HG03432 (cell line): ENCODE measurements at regions not wholly inside any gene's neighbourhood (a gene's known extent, or its start where the extent isn't known, plus 50 kb on each side); places are given as distances from the start of the nearest gene placed in this dataset.
"Not testable (repeated sequence)": the region's sequence is repeated elsewhere in the genome, so short reads cannot be mapped to it uniquely, and the experiment has no call there.

ENCODE experiments used
- ATAC-seq: cut with Tn5 transposase; IDR thresholded peaks from one replicate; pipeline ENCODE4 v1.9.1; 2021; ENCODE audit warnings: mild to moderate bottlenecking, moderate library complexity; ENCODE audit not compliant: unreplicated experiment

DNA sequence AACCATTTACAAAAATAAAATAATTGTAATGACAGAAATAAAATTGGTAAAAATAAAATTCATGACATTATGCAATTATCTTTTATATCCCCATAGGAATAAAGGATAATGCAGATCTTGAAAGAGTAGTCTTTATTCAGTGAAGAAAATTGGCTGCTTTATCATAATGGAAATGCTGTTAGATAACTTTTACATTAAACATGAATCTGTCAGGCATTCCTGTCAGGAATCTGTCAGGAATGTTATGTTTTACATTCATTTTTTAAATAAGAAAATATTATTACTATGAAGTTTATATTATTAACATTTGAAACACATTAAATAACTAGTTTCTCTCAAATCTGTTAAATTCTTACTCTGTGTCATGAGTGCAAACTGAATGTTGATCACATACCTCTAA is 1024.7 kb upstream of the TMEFF2 start:
- no peak for ATAC-seq

DNA sequence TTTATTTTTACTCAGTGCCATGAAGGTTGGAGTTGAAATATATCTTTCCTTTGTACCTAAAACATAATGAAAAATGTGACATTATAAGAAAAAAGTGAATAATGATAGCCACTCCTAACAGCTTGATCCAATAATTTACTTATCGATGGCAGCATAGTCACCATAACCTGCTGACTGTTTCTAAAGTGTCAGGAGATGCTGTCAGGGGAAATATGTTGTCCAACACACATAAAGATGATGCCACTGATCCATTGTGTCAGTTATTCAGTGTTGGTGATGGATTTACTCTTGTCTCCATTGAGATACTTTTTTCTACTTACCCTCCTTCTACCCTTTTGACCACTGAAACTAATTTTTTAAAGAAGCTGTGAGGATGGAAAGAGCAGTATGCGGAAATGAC is 1006.9 kb upstream of the TMEFF2 start:
- ATAC-seq: no peak

- ATAC-seq: no peak
Measured at GRCh38 chr2:193199322-193199721, 1004.6 kb upstream of the TMEFF2 start.

DNA sequence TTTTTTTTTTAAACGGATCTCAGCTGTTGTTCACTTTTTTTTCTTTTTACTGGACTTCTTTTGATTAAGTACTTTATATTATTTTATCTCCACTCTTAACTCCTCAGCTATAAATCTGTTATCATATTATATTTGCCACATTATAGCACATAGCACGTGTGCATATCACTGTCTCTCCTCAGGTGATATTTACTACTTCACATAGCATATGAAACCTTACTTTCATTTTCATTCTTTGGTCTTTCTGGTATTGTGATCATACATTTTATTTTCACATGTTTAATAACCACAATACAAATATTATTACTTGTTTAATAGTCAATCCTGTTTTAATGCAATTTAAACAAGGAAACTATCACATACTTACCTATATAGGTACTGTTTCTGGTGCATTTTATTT is 993.1 kb upstream of the TMEFF2 start:
- ATAC-seq: peak; percentile 80

- ATAC-seq: not testable (repeated sequence)
Measured at GRCh38 chr2:193170981-193171380, 976.2 kb upstream of the TMEFF2 start.

DNA sequence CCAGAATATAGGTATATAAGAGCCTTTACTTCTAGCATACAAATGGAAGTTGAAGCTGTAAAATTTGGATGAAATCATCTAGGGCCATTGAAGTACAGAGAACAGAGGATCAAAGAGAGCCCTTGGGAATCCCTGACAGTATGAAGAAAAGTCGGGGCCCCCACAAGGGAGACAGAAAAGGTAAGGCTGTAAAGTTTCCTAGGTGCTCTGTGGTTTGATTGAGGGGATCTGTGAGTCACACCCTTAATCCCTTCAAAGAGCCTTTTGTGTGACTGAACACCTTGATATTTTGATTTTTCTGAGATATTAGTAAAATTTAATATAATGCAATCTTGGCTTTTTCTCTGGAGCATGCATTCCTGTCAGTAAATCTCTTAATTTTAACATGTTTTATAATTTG is 961.7 kb upstream of the TMEFF2 start:
- ATAC-seq: no peak

DNA sequence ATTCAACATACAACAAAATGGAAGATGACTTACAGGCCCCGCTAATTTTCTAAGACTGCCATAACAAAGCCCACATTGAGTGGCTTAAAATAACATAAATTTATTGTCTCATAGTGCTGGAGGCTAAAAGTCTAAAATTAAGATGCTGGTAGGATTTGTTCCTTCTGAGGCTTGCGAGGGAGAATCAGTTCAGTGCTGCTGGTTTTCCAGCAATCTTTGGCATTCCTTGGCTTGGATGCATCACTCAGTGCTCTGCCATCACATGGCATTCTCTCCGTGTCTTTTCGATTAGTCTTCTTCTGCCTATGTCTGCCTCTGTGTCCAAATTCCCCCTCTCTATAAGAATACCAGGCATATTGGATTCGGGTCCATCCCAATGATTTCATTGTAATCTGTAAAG is 959.3 kb upstream of the TMEFF2 start:
- ATAC-seq: no peak

DNA sequence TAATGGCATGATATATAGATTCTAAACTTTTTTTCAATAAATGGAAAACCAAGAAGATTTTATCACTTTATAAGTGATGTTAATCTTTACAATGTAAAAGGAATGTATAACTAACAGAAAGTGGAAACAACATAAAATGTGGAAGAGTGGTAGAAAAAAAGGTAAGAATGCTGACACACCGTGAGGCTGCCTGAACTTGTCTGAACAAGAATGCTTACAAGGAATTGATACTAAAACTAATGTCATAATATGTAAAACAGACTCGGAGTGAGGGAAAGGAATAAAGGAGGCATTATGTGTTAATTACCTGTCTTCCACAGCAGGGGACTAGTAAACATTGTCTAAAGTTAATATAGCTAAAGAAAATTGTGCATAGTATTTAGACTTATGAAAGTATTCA is 958.8 kb upstream of the TMEFF2 start:
- no peak for ATAC-seq

DNA sequence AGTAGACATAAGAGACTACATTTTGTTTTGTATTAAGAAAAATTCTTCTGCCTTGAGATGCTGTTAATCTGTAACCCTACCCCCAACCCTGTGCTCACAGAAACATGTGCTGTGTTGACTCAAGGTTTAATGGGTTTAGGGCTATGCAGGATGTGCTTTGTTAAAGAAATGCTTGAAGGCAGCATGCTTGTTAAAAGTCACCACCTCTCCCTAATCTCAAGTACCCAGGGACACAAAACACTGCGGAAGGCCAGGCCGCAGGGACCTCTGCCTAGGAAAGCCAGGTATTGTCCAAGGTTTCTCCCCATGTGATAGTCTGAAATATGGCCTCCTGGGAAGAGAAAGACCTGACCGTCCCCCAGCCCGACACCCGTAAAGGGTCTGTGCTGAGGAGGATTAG is 947.7 kb upstream of the TMEFF2 start:
- ATAC-seq: not testable (repeated sequence)

DNA sequence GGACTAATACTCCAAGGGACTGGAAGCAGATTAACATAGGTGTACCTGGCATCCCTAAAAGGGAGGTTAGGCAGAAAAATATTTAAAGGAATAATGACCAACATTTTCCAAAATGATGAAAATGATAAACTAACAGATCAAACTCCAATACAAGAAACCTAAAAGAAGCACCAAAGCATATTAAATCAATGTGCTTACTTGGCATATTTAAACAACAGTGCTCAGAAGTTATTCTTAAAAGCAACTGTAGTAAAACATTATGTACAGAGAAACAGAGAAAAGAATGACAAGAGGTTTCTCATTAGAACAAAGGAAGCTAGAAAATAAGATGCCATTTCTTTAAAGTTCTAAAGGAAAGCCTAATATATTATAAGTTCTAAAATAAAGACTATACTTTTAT is 947.3 kb upstream of the TMEFF2 start:
- no peak for ATAC-seq

- not testable (repeated sequence) for ATAC-seq
Measured at GRCh38 chr2:193140895-193141294, 946.2 kb upstream of the TMEFF2 start.

GRCh38 chr2:193124815-193125214 is 930.1 kb upstream of the TMEFF2 start:
- no peak for ATAC-seq

GRCh38 chr2:193114827-193115226 is 920.1 kb upstream of the TMEFF2 start:
- ATAC-seq: no peak

DNA sequence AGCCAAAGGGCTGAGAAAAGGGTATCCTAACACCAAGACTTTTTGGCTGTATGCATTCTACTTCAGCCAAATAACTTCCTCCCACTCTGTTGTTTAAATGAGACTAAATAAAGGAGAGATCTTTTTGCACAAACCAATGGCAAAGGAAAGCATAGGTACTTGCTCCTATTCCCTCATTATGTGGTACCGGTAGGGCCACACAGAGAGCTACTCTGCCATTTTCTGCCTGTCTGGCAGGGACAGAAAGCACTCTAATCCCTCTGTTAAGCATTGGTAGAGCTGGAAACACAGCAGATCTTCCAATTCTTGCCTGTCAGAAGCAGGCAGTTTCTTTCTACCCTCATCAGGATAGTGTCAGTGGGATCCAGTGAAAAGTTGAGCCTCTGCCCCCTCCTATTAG is 918.3 kb upstream of the TMEFF2 start:
- no peak for ATAC-seq

DNA sequence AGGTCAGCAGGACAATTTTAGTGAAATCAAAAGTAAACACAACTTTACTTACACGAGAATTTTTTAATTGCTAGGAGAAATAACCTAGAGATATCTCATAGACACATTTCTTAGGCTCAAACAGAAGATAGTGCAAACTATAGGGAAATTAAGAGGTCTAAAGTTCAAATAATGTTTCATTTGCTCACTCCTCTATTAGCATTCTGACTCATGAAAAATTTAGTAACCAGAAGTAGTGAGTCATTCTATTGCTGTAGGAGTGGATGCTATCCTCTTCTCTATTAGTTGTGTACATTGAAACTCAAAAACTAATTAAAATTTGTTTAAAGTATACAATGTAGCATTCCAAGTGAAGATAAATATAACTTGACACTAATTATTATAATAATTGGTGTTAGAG is 908.3 kb upstream of the TMEFF2 start:
- peak; percentile 58 for ATAC-seq

- no peak for ATAC-seq
Measured at GRCh38 chr2:193101591-193101990, 906.9 kb upstream of the TMEFF2 start.

DNA sequence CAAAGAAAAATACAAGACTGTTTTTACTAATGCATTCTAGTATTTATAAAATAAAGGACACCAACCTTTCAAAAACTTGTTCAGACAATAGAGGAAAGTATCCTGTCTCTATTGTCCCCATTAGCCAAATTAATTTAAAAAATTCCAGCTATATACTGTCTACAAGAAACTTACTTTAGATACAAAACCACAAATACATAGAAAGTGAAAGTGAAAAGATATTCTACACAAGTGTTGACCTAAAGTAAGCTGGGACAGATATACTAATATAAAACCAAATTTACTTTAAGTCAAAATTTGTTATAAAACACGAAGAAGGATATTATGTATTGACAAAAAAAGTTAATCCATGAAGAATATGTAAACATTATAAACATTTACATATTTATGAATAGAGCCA is 893.3 kb upstream of the TMEFF2 start:
- ATAC-seq: no peak

- no peak for ATAC-seq
Measured at GRCh38 chr2:193076995-193077394, 882.3 kb upstream of the TMEFF2 start.

DNA sequence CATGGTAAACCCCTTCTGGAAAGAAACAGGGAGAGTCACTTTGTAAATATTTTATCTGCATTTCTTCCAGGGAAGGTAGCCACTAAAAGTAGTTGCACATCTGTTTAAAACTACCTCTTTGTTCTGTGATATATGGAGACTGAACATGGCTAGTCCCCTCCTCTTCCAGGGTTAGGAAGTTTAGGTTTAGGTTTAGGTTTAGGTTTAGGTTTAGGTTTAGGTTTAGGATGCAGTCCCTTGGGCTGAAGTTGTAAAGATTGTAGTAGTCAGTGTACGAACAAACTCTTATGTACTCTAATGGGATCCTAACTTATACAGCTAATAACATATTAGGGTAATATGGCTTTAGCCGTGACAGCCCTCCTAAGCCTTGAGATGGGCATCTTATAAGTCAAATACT is 880.2 kb upstream of the TMEFF2 start:
- ATAC-seq: no peak

- no peak for ATAC-seq
Measured at GRCh38 chr2:193072647-193073046, 877.9 kb upstream of the TMEFF2 start.

GRCh38 chr2:193025556-193025955 is 830.8 kb upstream of the TMEFF2 start:
- not testable (repeated sequence) for ATAC-seq

- ATAC-seq: no peak
Measured at GRCh38 chr2:193024791-193025190, 830.1 kb upstream of the TMEFF2 start.

GRCh38 chr2:193011870-193012269 is 817.1 kb upstream of the TMEFF2 start:
- ATAC-seq: no peak

DNA sequence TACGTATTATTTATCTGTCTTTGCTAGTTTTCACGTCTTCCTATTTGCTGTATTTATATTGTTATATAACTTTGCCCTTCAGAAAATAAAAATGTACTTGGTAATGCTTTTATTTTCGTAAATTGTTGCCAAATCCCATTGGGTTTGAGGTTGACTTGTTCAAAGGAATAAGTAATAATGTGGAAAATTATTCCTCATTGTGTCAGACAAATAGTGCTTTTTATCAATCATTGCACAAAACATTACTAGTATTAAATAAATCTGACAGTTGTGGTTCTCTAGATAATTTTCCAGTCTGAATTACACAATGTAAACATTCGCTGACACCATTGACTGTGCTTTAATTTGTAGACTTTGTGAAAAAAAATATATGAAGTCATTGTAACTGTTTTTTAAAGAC is 798.3 kb upstream of the TMEFF2 start:
- ATAC-seq: no peak
